Neural progenitor cell (in vitro differentiated cells): ENCODE measurements at regions not wholly inside any gene's neighbourhood (a gene's known extent, or its start where the extent isn't known, plus 50 kb on each side); places are given as distances from the start of the nearest gene placed in this dataset.

Source experiments
- DNase-seq: peaks from one replicate; pipeline ENCODE4 v3.0.0-alpha.2; 2016; ENCODE audit warnings: low spot score
- H2AFZ ChIP-seq: fragments of 200-600 bp; sonication (generic); replicated peaks from 2 replicates; pipeline ENCODE4 v1.6.1; 2016; ENCODE audit warnings: antibody characterized with exemption
- H3F3A ChIP-seq: fragments of 200-600 bp; sonication (generic); 2 replicates; pipeline ENCODE4 v1.6.1; 2016; ENCODE audit warnings: antibody characterized with exemption, low read depth
- H3K27ac ChIP-seq: fragments of 200-600 bp; sonication (generic); 2 replicates; pipeline ENCODE4 v1.5.1; 2016; ENCODE audit warnings: mild to moderate bottlenecking
- H3K27me3 ChIP-seq: fragments of 200-600 bp; sonication (generic); 2 replicates; pipeline ENCODE4 v1.6.1; 2016; ENCODE audit warnings: mild to moderate bottlenecking, moderate library complexity
- H3K36me3 ChIP-seq: fragments of 200-600 bp; sonication (generic); 2 replicates; pipeline ENCODE4 v1.5.1; 2016
- H3K4me1 ChIP-seq: fragments of 200-600 bp; sonication (generic); 2 replicates; pipeline ENCODE4 v1.6.1; 2016; ENCODE audit warnings: mixed run types
- H3K4me2 ChIP-seq: fragments of 200-600 bp; sonication (generic); 2 replicates; pipeline ENCODE4 v1.6.1; 2016
- H3K4me3 ChIP-seq: fragments of 200-600 bp; sonication (generic); 2 replicates; pipeline ENCODE4 v1.5.1; 2016
- H3K79me2 ChIP-seq: fragments of 200-600 bp; sonication (generic); 2 replicates; pipeline ENCODE4 v1.6.1; 2016; ENCODE audit warnings: low read depth
- H3K9ac ChIP-seq: fragments of 200-600 bp; sonication (generic); 2 replicates; pipeline ENCODE4 v1.6.1; 2016
- H3K9me3 ChIP-seq: fragments of 200-600 bp; sonication (generic); 2 replicates; pipeline ENCODE4 v1.5.1; 2016; ENCODE audit warnings: low read depth
- H4K20me1 ChIP-seq: fragments of 200-600 bp; sonication (generic); 2 replicates; pipeline ENCODE4 v1.6.1; 2016; ENCODE audit warnings: low read depth
- H3K27ac Mint-ChIP-seq: 3 replicates; pipeline ENCODE4 v1.8.0; 2021; ENCODE audit warnings: mixed read lengths
- H3K27me3 Mint-ChIP-seq: 2 replicates; pipeline ENCODE4 v1.8.0; 2022; ENCODE audit warnings: low read depth, mild to moderate bottlenecking, inconsistent platforms, moderate library complexity, mixed read lengths; ENCODE audit not compliant: insufficient read depth
- H3K36me3 Mint-ChIP-seq: 3 replicates; pipeline ENCODE4 v1.8.0; 2021; ENCODE audit warnings: mixed read lengths
- H3K4me1 Mint-ChIP-seq: 3 replicates; pipeline ENCODE4 v1.8.0; 2021; ENCODE audit warnings: mixed read lengths
- H3K4me3 Mint-ChIP-seq: 3 replicates; pipeline ENCODE4 v1.8.0; 2021; ENCODE audit warnings: mild to moderate bottlenecking, moderate library complexity, mixed read lengths
- H3K9me3 Mint-ChIP-seq: 3 replicates; pipeline ENCODE4 v1.8.0; 2020; ENCODE audit warnings: mixed read lengths
- CTCF ChIP-seq: fragments of 200-600 bp; sonication (generic); IDR thresholded peaks from 2 replicates; pipeline ENCODE4 v1.5.1; 2017; ENCODE audit warnings: antibody characterized with exemption, mild to moderate bottlenecking
- EZH2 ChIP-seq: fragments of 200-600 bp; sonication (generic); IDR thresholded peaks from 2 replicates; pipeline ENCODE4 v1.6.1; 2017; ENCODE audit warnings: antibody characterized with exemption, mild to moderate bottlenecking, moderate library complexity
- EZH2phosphoT487 ChIP-seq: fragments of 200-600 bp; sonication (generic); IDR thresholded peaks from 2 replicates; pipeline ENCODE4 v1.6.1; 2017; ENCODE audit warnings: antibody characterized with exemption

GRCh38 chr22:47332246-47332980 lies 570.0 kb downstream of the TBC1D22A start:
- Mint-ChIP-seq H3K9me3 (peaks cover 36% of the 10 kb centered on the region), H3K27me3 (peaks cover 24% of the 10 kb centered on the region), H3K36me3 (no peaks in the 10 kb centered on the region), H3K27ac (no peak overlapping the region), H3K4me3 (no peak overlapping the region), H3K4me1 (peaks cover 2% of the 10 kb centered on the region)
- no peaks in the 10 kb centered on the region for H3F3A ChIP-seq
- TF ChIP-seq EZH2 (no peak), EZH2phosphoT487 (no peak), CTCF (no peak)
- H3K4me3 ChIP-seq, result no peak overlapping the region
- no peak for DNase-seq
- no peak overlapping the region for H3K9ac ChIP-seq
- peaks cover 3% of the 10 kb centered on the region for H3K9me3 ChIP-seq
- no peaks in the 10 kb centered on the region for H3K27me3 ChIP-seq
- no peaks in the 10 kb centered on the region for H3K4me1 ChIP-seq
- no peak overlapping the region for H2AFZ ChIP-seq
- H3K36me3 ChIP-seq, result no peaks in the 10 kb centered on the region
- H3K27ac ChIP-seq, result no peak overlapping the region
- H3K4me2 ChIP-seq, result no peak overlapping the region
- H3K79me2 ChIP-seq, result no peaks in the 10 kb centered on the region
- H4K20me1 ChIP-seq, result no peaks in the 10 kb centered on the region

GRCh38 chr22:47331750-47332149 lies 569.3 kb downstream of the TBC1D22A start:
- Histone ChIP-seq H3K9me3 (peaks cover 3% of the 10 kb centered on the region), H3K36me3 (no peaks in the 10 kb centered on the region), H3K4me3 (no peak overlapping the region), H3K27me3 (no peaks in the 10 kb centered on the region), H3F3A (no peaks in the 10 kb centered on the region), H3K4me1 (no peaks in the 10 kb centered on the region), H3K79me2 (no peaks in the 10 kb centered on the region), H3K27ac (no peak overlapping the region), H3K9ac (no peak overlapping the region), H2AFZ (no peak overlapping the region), H3K4me2 (no peak overlapping the region), H4K20me1 (no peaks in the 10 kb centered on the region)
- H3K36me3 Mint-ChIP-seq, result no peaks in the 10 kb centered on the region
- peaks cover 21% of the 10 kb centered on the region for H3K27me3 Mint-ChIP-seq
- no peak overlapping the region for H3K4me3 Mint-ChIP-seq
- no peak overlapping the region for H3K27ac Mint-ChIP-seq
- no peak for DNase-seq
- TF ChIP-seq EZH2, result no peak
- TF ChIP-seq CTCF, result no peak
- TF ChIP-seq EZH2phosphoT487, result no peak
- H3K4me1 Mint-ChIP-seq, result no peaks in the 10 kb centered on the region
- peaks cover 33% of the 10 kb centered on the region for H3K9me3 Mint-ChIP-seq

GRCh38 chr22:47329727-47330650 lies 567.5 kb downstream of the TBC1D22A start:
- peaks cover 29% of the 10 kb centered on the region for H3K9me3 Mint-ChIP-seq
- Histone ChIP-seq H3K4me3 (no peak overlapping the region), H3K36me3 (no peaks in the 10 kb centered on the region), H3F3A (no peaks in the 10 kb centered on the region), H2AFZ (no peak overlapping the region), H3K9me3 (no peaks in the 10 kb centered on the region), H3K79me2 (no peaks in the 10 kb centered on the region), H3K4me1 (no peaks in the 10 kb centered on the region), H3K9ac (no peak overlapping the region), H3K4me2 (no peak overlapping the region), H3K27me3 (no peaks in the 10 kb centered on the region), H4K20me1 (no peaks in the 10 kb centered on the region), H3K27ac (no peak overlapping the region)
- no peak for DNase-seq
- no peaks in the 10 kb centered on the region for H3K4me1 Mint-ChIP-seq
- H3K4me3 Mint-ChIP-seq, result no peak overlapping the region
- no peaks in the 10 kb centered on the region for H3K36me3 Mint-ChIP-seq
- TF ChIP-seq EZH2phosphoT487 (no peak), CTCF (no peak), EZH2 (no peak)
- peaks cover 15% of the 10 kb centered on the region for H3K27me3 Mint-ChIP-seq
- peak overlapping the region; percentile 12 for H3K27ac Mint-ChIP-seq
